Pancreas (tissue), 10 donors: ENCODE measurements at regions not wholly inside any gene's neighbourhood (a gene's known extent, or its start where the extent isn't known, plus 50 kb on each side); places are given as distances from the start of the nearest gene placed in this dataset.

Experiments used
- ATAC-seq, 4 donors: fragments of 200-7000 bp; cut with Tn5 transposase; one replicate each; pipeline versions ENCODE4 v1.8.0 to v1.9.1; 2020; ENCODE audit warnings: mild to moderate bottlenecking in 4 of 4, moderate library complexity in 4 of 4
- DNase-seq, 6 donors: peaks; one replicate each; pipeline ENCODE4 v3.0.0-alpha.2; 2020
- FAIRE-seq: peaks from 2 replicates; lab custom pipeline; 2012; peaks lifted over from hg19 to GRCh38; lab: Jason Lieb, UNC
- H3K27ac ChIP-seq, 4 donors: fragments of 200-600 bp; sonication (generic); 1 replicate in 3 of 4; 2 replicates in 1 of 4; pipeline versions ENCODE4 v1.5.0 to v1.8.0; 2020
- H3K27me3 ChIP-seq, 4 donors: fragments of 200-600 bp; one replicate each; pipeline ENCODE4 v1.8.0; 2021
- H3K36me3 ChIP-seq, 3 donors: fragments of 200-600 bp; sonication (generic) in 1 of 3; one replicate each; pipeline versions ENCODE4 v1.5.0 to v1.8.0; 2020 to 2021
- H3K4me1 ChIP-seq, 3 donors: fragments of 200-600 bp; one replicate each; pipeline ENCODE4 v1.8.0; 2021
- H3K4me3 ChIP-seq, 4 donors: fragments of 200-600 bp; sonication (generic) in 2 of 4; one replicate each; pipeline versions ENCODE4 v1.5.0 to v1.8.0; 2020 to 2021
- H3K9me3 ChIP-seq, 4 donors: fragments of 200-600 bp; one replicate each; pipeline ENCODE4 v1.8.0; 2021
- WGBS, 2 donors: extraction: QIAGEN DNeasy Blood & Tissue Kit; methylation state at CpG; one replicate each; pipeline ENCODE4 v1.1.7; 2013; 5-methylcytosine and 5-hydroxymethylcytosine counted together
- intact Hi-C, 3 donors: fragments of 100-400 bp; cut with DNase I; formaldehyde crosslinking; loops; one replicate each; pipeline versions ENCODE4 v1.11.1 to v1.14.2; 2022
- TF ChIP-seq, protein P1 (sequence below), 4 donors: fragments of 200-600 bp; sonication (generic) in 3 of 4; IDR thresholded peaks; one replicate each; pipeline versions ENCODE4 v1.5.0 to v1.8.0; 2021; ENCODE audit warnings: antibody characterized with exemption in 4 of 4
- donor health status: healthy with polysubstance abuse.
- donor health status: DM: no; HTN: no; CAD: no; lungs with moderate emphysema.
- donor health status: DM: no; HTN: no; CAD: no.
- donor health status: control.
- donor health status: control.
- donor health status: Bipolar disorder and iron deficiency.
- donor health status: DM: yes; HTN: yes; CAD: no.
- donor health status: DM: no; HTN: no; CAD: no.
- donor health status: DM: no; HTN: no; CAD: no.
- donor health status: DM: yes; HTN: yes; CAD: no.

- H3K4me3 ChIP-seq, result no peak overlapping the region
- 16 to 23% methylated on average over 11 of the region's 11 CpGs for WGBS, 2 donors
- no peaks in the 10 kb centered on the region for H3K36me3 ChIP-seq
- intact Hi-C loops, result no loop called here
- H3K27me3 ChIP-seq, result peaks cover 0 to 9% (median 4%) of the 10 kb centered on the region in 4 donors
- TF ChIP-seq, protein P1, sequence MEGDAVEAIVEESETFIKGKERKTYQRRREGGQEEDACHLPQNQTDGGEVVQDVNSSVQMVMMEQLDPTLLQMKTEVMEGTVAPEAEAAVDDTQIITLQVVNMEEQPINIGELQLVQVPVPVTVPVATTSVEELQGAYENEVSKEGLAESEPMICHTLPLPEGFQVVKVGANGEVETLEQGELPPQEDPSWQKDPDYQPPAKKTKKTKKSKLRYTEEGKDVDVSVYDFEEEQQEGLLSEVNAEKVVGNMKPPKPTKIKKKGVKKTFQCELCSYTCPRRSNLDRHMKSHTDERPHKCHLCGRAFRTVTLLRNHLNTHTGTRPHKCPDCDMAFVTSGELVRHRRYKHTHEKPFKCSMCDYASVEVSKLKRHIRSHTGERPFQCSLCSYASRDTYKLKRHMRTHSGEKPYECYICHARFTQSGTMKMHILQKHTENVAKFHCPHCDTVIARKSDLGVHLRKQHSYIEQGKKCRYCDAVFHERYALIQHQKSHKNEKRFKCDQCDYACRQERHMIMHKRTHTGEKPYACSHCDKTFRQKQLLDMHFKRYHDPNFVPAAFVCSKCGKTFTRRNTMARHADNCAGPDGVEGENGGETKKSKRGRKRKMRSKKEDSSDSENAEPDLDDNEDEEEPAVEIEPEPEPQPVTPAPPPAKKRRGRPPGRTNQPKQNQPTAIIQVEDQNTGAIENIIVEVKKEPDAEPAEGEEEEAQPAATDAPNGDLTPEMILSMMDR (IDR thresholded peaks at IDR 0.05), result no peak
- peak in 1 of 6 donors; percentile 43 for DNase-seq
- H3K27ac ChIP-seq, result no peak overlapping the region
- H3K9me3 ChIP-seq, result no peaks in the 10 kb centered on the region
- H3K4me1 ChIP-seq, result no peaks in the 10 kb centered on the region
- FAIRE-seq, result no peak
- ATAC-seq, result no peak
These were observed 91.0 kb downstream of the MICALL2 start for GRCh38 chr7:1368184-1368681.

- no peak overlapping the region for H3K27ac ChIP-seq
- no peaks in the 10 kb centered on the region for H3K36me3 ChIP-seq
- DNase-seq, result peak in 1 of 6 donors; percentile 65
- no peaks in the 10 kb centered on the region for H3K9me3 ChIP-seq
- 2 to 3% methylated on average over 64 to 74 of the region's 74 CpGs for WGBS, 2 donors
- TF ChIP-seq, protein P1 (IDR thresholded peaks at IDR 0.05), result no peak
- H3K4me1 ChIP-seq, result no peaks in the 10 kb centered on the region
- peak in 1 of 4 donors; percentile 11 for ATAC-seq
- H3K4me3 ChIP-seq, result no peak overlapping the region
- intact Hi-C loops, result no loop called here
- no peak for FAIRE-seq
- peaks cover 0 to 9% (median 4%) of the 10 kb centered on the region in 4 donors for H3K27me3 ChIP-seq
These were observed 90.3 kb downstream of the MICALL2 start for GRCh38 chr7:1368682-1369571.

DNA sequence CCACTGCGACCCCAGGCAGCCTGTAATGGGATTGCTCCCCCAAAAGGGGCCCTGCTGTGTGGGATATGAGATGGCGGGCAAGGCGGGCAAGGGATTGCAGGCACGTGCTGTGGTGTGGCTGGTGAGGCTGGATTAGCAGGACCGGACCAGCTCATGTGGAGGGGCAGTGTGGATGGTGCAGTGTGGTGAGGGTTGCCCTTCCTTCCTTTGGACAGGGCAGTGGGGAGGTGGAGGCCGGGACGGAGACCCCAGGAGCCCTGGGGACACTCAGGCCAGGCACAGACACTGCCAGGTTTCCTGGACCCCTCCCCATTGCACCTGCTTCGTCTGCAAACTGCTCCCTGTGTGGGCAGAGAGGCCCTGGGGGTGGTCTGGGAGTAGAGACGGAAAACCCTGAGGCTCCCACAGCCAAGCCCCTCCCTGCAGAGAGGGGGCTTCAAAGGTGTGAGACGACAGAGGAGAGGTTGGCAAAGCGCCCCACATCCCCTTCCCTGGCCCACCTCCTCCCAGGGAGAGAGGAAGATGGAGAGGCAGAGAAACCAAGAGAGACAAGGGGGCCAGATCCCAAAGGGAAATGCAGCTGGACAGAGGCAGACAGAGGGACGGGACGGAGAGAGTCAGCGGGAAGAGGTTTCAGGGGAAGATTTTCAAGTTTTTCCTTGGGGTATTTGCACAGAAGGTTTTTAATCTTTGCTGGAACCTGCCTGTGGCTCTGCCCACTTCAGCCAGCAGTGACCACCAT, 89.2 kb downstream of the MICALL2 start:
- ATAC-seq, result no peak
- peak in 1 of 6 donors; percentile 53 for DNase-seq
- no peaks in the 10 kb centered on the region for H3K4me1 ChIP-seq
- peaks cover 0 to 9% (median 4%) of the 10 kb centered on the region in 4 donors for H3K27me3 ChIP-seq
- intact Hi-C loops, result no loop called here
- TF ChIP-seq, protein P1 (IDR thresholded peaks at IDR 0.05), result no peak
- no peak overlapping the region for H3K27ac ChIP-seq
- WGBS, 2 donors, result 11 to 18% methylated on average over 14 of the region's 14 CpGs
- no peaks in the 10 kb centered on the region for H3K36me3 ChIP-seq
- H3K9me3 ChIP-seq, result no peaks in the 10 kb centered on the region
- H3K4me3 ChIP-seq, result no peak overlapping the region
- no peak for FAIRE-seq

DNA sequence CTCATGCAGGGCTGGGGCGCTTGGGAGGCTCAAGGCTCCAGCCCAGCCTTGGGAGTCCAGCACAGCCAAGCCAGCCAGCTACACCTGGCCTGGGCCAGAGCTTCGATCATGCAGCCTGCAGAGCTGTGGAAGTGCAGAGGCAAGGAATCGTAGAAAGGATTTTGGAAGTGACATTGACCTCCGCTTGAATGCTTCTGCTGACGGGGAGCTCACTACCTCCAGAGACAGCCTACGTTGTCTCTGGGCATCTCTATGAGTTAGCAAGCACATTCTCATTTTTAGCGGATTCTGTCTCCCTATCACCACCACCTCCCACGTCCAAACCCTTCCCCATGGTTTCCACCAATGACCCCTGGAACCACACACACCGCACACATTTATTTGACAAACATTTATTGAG, 88.5 kb downstream of the MICALL2 start:
- TF ChIP-seq, protein P1 (IDR thresholded peaks at IDR 0.05), result no peak
- H3K4me1 ChIP-seq, result no peaks in the 10 kb centered on the region
- H3K27ac ChIP-seq, result no peak overlapping the region
- intact Hi-C loops, result no loop called here
- WGBS, 2 donors, result 63 to 79% methylated on average over 9 of the region's 9 CpGs
- no peak for FAIRE-seq
- no peak overlapping the region for H3K4me3 ChIP-seq
- no peaks in the 10 kb centered on the region for H3K36me3 ChIP-seq
- ATAC-seq, result no peak
- peak in 1 of 6 donors; percentile 25 for DNase-seq
- peaks cover 0 to 12% (median 4%) of the 10 kb centered on the region in 4 donors for H3K27me3 ChIP-seq
- H3K9me3 ChIP-seq, result no peaks in the 10 kb centered on the region
